Stimulated activated CD4-positive, alpha-beta T cell treated with anti-CD3 and anti-CD28 coated beads, Interleukin-2, amount 100 ng/mL, for 24 hours (primary cell): ENCODE measurements at regions not wholly inside any gene's neighbourhood (a gene's known extent, or its start where the extent isn't known, plus 50 kb on each side); places are given as distances from the start of the nearest gene placed in this dataset.
A peak's percentile ranks its signal among the peaks of the same experiment; 100 is the strongest.

ENCODE experiments used
- DNase-seq, 2 donors: peaks; one replicate each; pipeline ENCODE4 v3.0.0-alpha.2; 2020

DNA sequence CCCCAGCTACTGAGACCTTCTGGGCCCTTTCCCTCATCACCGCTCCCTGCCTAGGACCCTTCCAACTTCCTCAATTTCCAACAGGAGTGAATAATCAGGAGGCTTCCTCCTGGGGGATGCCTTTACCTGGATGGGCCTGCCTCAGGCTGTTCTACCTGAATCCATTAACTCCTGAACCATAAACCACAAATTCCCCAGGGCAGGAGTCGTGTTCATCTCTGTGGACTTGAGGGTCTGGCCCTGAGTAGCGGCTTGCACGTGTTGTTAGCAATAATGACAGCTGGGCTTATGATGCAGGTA is 105.1 kb upstream of the GPR26 start:
- DNase-seq = no peak

DNA sequence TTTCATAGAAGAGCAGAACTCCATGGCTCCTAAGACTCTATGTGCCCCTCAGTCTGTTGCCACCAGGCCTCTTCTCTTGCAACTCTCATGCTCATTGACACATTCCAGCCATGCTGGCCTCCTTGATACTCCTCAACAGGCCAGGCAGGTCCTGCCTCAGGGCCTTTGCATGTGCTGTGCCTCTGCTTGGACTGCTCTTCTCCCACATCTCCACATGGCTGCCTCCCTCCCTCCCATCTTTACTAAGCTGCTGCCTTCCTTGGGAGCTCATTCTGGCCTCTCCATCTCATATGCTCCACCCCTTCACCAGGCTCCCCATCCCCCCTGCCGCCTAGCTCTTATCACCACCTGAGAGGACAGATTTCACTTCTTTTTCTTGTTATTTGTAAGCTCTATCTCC is 103.8 kb upstream of the GPR26 start:
- DNase-seq = no peak

GRCh38 chr10:123562811-123563580 is 103.2 kb upstream of the GPR26 start:
- no peak for DNase-seq

DNA sequence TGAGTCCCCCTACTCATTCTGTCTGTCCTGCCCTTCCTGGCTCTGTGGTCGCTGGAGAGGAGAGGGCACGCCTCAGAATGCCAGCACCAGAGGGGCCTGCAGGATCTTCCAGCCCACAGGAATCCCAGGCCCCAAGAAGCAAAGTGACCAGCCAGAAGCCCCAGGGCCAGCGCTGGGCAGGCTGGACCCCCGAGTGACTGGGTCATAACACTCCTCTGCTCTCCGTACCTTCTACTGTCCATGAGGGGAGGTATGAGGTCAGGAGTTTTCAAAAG is 102.6 kb upstream of the GPR26 start:
- no peak for DNase-seq

DNA sequence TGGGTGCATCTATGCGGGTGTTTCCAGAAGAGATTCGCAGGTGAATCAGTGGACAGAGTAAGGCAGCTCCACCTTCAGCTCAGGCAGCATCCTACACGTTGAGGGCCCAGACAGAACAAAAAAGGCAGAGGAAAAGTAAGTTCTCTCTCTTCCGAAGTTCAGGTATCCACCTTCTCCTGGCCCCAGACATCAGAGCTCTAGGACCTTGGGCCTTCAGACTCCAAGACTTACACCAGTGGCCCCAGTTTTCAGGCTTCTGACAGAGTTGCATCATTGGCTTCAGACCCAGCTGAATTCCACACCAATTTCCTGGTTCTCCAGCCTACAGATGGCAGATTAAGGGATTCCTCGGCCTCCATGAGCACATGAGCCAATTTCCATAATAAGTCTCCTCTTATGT is 102.2 kb upstream of the GPR26 start:
- no peak for DNase-seq

- no peak for DNase-seq
Measured at GRCh38 chr10:123564631-123565030, 101.5 kb upstream of the GPR26 start.

GRCh38 chr10:123565691-123566660 is 100.2 kb upstream of the GPR26 start:
- no peak for DNase-seq

DNA sequence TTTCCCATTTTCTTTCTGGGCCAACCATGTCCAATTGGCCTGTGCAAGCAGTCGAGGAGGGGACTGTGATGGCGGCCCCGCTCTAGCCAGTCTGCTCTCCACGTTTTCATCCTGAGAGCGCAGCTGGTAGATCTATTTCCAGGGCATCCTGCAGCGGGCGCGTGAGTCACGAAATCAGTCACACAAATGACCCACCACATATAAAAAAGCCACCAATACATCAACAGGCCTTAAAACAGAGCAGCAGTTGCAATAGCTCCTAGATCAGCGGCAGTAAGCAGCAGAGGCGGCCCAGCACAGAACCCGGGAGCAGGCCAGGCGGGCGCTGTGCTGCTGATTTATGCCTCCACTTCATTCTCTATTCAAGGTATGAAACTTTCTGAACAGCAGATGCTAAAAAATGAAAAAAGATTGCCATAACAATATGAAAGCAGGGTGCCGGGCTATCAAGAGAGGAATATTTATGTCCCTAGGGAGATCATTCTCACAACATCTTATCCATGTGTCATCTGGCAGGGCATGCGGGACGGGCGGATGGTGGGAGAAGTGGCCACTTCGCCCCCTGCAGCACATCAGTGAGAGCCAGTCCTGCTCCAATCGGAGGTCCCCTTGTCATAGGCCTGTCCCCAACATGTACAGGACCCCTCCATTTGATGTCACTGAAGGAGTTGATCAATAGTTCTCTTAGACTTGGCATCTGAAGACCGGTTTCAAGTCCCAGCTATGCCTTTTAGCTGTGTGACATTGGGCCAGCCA is 98.0 kb upstream of the GPR26 start:
- DNase-seq = no peak

GRCh38 chr10:123568751-123569150 is 97.4 kb upstream of the GPR26 start:
- no peak for DNase-seq

DNA sequence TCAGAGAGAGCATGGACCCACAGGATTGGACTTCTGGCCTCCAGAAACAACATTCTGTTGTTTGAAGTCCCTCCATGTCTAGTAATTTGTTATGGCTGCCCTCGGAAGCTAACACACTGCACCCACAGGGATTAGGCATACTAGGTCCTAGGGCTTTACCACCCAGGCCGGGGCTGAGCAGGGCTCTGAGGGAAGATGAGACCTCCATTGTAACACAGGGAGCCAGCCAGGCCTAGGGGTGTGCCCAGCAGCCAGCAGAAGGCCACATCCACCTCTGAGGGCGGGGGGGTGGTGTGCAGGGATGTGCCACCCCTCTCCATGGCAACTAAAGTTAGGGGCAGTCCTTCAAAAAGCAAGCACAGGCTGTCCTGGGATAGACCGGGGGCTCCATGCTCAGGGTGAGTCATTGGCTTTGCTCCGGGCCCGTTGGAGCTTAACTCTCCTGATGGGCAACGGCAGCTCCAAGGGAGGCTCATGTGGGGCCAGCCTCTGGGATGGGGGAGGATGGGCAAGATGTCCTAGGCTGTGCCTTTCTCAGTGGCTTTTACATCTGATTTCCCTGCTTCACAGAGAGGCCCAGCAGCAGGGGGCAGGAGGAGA is 96.6 kb upstream of the GPR26 start:
- no peak for DNase-seq

DNA sequence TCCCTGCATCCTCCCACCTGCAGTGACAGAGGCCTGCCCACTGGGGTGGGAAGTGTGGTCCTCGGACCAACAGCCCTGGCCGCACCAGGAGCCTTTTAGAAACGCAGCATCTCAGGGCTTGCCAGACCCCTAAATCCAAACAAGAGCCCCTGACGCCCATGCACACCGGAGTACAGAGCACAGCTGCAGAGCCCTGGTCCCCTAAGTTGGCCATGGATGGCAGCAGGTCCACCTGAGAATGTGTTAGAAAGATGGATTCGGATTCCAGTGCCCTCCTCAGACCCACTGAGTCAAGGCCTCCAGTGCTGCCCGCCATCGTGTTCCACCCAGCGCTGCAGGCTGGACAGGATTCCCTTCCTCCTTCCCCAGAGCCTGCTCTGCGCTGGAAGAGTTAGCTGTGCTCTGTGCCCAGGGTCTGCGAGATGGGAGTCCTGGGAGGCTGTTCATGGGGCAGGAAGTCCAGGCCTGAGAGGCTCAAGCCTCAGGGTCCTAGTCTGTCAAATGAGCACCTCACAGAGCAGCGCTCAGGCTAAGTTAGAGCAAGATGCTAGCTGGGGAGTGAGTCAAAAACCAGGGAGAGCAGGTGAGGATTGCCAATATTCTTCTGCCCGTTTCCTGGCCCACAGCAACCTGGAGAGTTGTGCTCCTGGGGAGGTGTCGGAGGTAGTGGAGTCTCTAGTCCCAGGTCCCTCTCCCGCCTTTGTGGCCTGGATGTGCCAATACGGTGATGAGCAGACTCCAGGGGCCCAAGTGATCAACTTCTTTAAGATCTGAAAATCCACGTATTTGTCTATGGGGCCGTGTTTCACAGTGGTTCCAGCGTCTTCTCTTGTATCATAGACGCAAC is 95.9 kb upstream of the GPR26 start:
- no peak for DNase-seq

GRCh38 chr10:123570898-123571515 is 95.1 kb upstream of the GPR26 start:
- DNase-seq = no peak

- no peak for DNase-seq
Measured at GRCh38 chr10:123571978-123572377, 94.2 kb upstream of the GPR26 start.

GRCh38 chr10:123573236-123574108 is 92.7 kb upstream of the GPR26 start:
- peak; percentile 46 to 64 for DNase-seq

GRCh38 chr10:123574109-123574698 is 92.0 kb upstream of the GPR26 start:
- no peak for DNase-seq

GRCh38 chr10:123575105-123575504 is 91.0 kb upstream of the GPR26 start:
- no peak for DNase-seq

- no peak for DNase-seq
Measured at GRCh38 chr10:123576706-123577105, 89.4 kb upstream of the GPR26 start.

DNA sequence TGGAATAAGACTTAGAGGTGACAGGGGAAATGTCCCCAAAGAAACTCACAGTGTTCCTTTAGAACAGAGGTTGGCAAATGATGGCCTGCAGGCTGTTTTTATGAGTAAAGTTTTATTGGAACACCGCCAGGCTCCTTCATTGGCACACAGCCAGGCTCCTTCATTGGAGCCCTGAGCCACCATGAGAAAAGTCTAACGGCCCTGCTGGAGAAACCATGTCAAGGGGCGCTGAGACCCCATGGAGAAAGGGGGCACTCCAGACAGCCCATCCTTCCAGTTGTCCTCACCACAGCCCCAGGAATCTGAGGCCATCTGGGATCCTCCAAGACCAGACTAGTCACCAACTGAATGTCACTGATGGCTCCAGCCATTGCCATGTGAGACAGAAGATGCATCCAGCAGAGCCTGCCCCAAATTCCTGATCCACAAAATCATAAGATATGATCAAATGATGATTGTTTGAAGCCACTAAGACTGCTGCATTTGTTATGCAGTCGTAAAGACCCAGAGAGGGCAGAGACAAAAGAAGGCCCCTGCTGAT is 88.2 kb upstream of the GPR26 start:
- DNase-seq = no peak

DNA sequence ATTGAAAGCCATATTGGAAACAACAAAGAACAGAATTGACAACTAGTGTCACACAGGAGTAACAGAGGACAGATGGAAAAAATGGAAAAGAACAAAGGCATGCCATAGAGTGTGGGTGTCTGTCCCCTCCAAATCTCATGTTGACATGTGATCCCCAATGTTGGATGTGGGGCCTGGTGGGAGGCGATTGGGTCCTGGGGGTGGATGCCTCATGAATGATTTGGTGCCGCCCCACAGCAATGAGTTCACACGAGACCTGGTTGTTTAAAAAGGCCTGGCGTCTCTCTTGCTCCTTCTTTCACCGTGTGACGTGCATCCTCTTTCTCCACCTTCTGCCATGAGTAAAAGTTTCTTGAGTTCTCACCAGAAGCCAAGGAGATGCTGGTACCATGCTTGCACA is 87.4 kb upstream of the GPR26 start:
- DNase-seq = no peak

DNA sequence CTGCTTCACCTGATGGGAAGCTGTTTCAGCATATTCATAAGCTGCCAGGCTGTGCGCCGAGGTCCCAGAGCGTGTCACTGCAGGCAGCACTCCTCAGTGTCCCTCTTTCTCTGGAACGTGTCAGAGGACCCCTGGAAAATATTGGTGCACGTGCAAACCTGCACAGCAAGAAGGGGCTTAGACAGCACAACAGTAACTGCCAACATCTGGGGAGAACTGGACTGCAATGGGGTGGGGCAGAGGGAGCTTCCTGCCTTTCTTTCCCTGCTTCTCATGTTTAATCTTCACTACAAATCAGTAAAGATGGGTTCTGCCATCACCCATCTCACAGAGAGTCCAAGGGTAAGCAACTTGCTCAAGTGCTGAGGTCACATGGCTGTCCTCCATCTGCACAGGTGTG is 86.5 kb upstream of the GPR26 start:
- no peak for DNase-seq
